H54 (cell line): ENCODE measurements at regions not wholly inside any gene's neighbourhood (a gene's known extent, or its start where the extent isn't known, plus 50 kb on each side); places are given as distances from the start of the nearest gene placed in this dataset.

ENCODE experiments used
- DNase-seq: peaks from one replicate; pipeline ENCODE4 v3.0.0; 2011; ENCODE audit warnings: low spot score, mixed read lengths; ENCODE audit not compliant: insufficient read length
- FAIRE-seq: peaks from 3 replicates; lab custom pipeline; 2011; peaks lifted over from hg19 to GRCh38; lab: Jason Lieb, UNC
- POLR2A ChIP-seq: IDR thresholded peaks from 2 replicates; pipeline ENCODE4 v1.6.1; 2011; ENCODE audit warnings: low read depth, mild to moderate bottlenecking, low read length

DNA sequence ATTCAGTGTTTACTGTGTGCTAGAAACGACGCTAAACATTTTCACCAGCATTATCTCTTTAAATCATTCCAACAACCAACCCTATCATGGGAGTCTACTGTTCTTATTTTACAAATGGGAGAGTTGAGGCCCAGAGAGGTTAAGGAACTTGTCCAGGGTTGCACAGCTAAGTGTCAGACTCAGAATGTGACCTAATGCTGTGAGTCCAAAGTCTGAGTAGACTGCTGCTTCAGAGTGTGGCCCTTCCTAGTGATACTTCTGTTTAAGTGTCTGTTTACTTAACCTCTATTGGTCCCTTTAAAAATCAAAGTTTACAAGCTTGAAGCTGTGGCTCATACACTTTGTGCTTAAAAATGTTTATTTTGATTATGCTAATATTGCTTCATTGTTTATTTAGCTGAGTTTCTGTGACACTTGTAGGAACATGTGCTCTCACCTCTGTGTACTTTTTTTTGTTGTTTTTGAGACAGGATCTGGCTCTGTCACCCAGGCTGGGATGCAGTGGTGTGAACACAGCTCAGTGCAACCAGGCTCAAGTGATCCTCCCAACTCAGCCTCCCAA lies 84.4 kb upstream of the SYPL1 start:
- no peak for FAIRE-seq
- no peak for DNase-seq
- TF ChIP-seq POLR2A: no peak

DNA sequence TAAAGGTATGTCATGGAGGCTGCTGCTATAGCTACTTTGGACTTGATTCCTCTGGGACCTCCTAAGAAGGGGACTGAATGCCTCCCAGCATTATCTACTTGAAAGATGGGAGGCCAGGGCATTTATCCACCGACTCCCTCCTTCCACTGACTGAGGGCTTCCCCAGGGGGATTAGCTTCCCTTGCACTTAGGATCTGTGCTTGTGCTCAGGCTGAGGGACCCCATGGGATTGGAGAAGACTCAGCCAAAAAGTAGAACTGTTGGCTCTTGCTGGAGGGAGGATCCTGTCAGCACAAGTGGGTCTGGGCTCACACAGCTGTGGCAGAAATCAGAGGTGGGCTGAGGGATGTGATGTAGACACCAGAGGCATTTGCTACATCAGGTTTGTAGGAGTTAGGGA lies 81.5 kb upstream of the SYPL1 start:
- DNase-seq: no peak
- no peak for FAIRE-seq
- TF ChIP-seq POLR2A: no peak

DNA sequence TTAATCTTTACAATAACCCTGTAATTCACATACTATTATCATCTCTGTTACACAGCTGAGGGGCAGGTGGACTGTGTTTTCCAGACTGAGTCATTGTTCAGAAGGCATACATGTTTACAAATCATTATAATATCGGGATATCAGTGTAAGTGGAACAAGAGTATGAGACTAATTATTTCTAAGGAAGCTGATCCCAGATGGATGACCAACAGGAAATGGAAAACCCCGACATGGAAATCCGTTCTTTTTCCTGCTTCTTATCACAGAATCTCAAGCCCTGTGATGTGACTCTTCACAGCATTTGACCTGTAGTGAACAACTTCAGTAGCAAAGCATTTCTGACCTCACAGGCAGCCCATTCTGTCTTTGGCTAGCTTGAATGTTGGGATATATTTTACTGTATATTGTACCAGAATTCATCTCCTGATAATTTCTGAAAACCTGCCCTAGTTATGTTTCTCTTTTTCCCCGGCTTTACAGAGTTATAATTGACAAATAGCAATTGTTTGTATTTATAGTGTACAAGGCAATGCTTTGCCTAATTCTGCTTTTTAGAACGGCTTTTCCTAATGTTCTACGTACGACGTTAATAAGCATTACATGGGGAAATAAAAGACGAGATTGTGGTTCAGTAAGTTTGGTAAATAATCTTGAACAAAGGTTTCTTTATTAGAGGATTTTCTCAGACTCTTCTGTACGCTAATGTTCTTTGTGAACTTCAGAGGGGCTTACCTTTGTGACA lies 78.6 kb upstream of the SYPL1 start:
- TF ChIP-seq POLR2A: no peak
- DNase-seq: no peak
- FAIRE-seq: no peak

DNA sequence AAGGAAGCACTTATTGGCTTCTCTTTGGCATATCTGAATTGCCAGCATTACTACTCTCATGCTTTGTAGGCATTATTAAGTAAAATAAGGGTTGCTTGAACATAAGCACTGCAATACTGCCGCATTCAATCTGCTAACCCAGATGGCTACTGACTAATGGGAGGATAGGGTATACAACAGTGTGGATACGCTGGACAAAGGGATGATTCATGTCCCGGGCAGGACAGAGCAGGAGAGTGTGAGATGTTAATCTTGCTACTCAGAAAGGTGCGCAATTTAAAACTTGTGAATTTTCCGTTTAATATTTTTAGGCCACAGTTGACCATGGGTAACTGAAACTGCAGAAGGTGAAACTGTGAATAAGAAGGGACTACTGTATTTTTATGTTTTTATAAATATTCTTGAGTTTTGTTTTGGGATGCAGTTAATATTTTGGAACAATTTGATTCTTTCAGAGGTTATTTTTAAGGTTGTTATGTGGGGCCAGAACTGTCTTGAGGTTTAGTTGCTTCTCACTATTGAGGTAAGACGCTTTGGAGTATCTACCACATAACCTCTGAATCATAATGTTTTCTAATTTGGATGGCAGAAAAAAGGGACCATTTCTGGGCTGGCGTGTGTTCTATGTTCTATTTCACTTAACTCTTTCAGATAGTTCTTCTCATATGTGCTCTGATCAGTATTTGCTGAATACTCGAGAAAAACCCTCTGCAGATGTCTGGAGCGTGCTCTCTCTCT lies 75.7 kb upstream of the SYPL1 start:
- no peak for FAIRE-seq
- no peak for TF ChIP-seq POLR2A
- DNase-seq: no peak

DNA sequence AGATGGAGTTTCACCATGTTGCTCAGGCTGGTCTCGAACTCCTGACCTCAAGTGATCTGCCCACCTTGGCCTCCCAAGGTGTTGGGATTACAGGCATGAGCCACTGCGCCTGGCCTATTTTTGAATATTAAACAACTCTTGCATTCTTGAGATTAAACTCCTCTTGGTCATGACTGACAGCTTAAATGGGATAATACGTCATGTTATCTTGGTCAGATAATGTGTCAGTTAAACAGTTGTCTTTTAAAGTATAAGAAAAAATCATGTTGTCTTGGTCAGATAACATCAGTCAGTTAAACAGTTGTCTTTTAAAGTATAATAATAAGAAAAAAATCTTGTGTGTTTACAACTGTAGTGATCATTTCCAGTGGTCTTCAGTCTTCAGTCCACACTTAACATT lies 73.6 kb upstream of the SYPL1 start:
- no peak for TF ChIP-seq POLR2A
- no peak for FAIRE-seq
- no peak for DNase-seq

DNA sequence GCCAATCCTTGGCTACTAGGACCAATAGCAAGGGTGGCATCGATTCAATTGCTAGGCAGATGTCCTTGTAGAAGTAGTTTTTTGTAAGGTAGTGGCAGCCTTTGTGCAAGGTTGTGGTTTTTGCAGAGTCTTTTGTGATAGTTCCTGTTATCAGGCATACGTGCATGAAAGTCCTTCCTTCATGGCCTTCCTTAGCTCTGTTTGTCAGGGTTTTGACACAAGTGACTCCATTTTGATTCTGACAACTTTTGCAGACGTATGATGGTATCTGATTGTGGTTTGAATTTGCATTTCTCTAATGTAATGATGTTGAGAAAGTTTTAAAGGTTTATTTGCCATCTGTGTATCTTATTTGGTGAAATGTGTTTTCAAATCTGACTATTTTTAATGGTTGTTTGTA lies 71.8 kb upstream of the SYPL1 start:
- DNase-seq (no peak), FAIRE-seq (no peak)
- TF ChIP-seq POLR2A: no peak

DNA sequence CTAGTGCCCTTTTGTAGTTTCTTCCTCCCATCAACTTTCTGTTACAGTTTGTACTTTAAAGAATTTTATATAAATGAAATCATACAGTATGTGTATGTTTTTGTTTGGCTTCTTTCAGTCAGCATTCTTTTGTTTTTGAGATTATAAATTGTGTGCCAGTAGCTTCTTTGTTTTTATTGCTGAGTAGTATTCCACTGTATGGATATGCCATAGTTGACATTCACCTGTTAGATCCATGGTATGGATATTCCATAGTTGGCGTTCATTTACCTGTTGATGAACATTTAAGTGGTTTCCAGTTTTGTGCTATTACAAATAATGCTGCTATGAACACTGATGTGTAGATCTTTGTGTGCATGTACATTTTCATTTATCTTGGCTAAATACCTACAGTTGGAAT lies 70.8 kb upstream of the SYPL1 start:
- TF ChIP-seq POLR2A: no peak
- no peak for DNase-seq
- FAIRE-seq: no peak

DNA sequence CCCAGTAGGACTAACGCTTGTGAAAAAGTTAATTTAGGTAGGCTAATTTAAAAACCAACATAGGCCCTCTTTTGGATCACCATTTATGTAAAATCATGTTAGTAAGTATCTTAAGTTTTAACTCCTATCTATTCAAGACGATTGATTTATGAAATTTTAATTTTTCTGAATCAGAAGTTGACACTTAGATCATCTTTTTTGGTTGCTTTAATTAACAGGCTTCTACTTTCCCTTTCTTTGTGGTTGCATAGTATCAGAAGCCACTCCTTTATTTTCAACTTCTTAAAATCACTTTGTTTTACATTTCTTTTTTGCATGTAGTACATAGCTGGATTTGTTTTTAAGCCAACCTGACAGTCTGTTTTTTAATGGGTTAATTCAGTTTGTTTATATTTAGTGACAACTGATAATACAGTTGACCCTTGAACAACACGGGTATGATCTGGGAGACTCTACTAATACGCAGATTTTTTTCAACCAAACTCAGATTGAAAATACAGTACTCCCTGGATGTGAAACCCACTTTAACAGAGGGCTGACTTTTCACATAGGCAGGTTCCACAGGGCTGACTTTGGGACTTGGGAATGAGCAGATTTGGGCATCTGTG lies 69.7 kb upstream of the SYPL1 start:
- FAIRE-seq (no peak), DNase-seq (no peak)
- no peak for TF ChIP-seq POLR2A

DNA sequence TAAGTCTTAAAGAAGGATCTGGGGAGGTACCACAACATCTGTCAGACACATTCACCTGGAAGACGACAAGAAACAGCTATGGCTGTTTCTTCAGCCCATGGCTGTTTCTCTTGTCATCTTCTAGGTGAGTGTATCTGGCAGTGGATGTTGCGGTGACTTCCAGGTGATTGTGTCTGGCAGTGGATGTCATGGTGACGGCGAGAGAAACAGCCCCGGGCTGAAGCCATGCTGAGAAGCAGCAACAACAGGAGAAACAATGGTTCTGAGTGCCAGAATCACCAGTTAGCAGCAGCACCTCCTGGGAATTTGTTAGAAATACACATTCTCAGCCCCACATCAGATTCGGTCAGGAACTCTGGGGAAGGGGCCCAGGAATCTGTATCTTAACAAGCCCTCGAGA lies 68.6 kb upstream of the SYPL1 start:
- no peak for TF ChIP-seq POLR2A
- DNase-seq: no peak
- FAIRE-seq: no peak

DNA sequence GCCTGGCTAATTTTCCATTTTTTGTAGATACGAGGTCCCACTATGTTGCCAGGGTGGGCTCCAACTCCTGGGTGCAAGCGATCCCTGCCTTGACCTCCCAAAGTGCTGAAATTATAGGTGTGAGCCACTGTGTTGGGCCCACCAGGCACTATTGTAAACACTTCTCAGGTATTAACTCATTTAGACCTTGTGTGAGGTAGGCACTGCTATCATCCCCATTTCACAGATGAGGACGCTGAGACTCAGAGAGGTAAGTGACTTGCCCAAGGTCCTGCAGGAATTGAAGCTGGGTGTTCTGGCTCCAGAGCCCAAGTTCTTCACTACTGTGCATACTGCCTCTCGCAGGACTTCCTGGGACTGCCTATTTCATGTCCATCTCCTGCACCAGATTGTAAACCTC lies 67.1 kb upstream of the SYPL1 start:
- no peak for TF ChIP-seq POLR2A
- FAIRE-seq: no peak
- no peak for DNase-seq

DNA sequence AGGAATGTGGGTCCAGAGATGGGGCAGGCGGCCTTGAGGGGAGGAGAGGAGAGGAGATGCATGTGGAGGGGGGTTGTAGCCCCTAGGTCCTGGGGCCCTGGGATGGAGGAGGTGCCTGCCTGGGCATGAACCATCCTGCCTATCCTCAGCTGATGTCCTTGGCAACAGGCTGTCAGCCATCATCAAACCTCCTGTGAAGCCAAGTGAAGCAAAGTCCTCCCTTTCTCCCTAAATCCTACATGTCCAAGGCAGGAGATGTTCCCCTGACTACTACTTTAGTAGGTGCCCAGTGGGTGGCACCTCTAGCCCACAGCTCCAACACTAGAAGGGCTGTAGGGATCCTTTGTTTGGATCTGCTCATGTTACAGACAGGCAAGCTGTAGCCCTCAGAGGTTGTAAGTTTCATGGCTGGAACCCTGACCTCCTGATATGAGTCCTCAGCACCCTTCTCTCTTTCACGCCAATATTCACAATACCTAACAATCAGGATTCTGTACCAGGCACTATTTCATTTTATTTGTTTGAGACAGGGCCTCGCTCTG lies 66.6 kb upstream of the SYPL1 start:
- TF ChIP-seq POLR2A: no peak
- DNase-seq (peak; percentile 15), FAIRE-seq (no peak)

DNA sequence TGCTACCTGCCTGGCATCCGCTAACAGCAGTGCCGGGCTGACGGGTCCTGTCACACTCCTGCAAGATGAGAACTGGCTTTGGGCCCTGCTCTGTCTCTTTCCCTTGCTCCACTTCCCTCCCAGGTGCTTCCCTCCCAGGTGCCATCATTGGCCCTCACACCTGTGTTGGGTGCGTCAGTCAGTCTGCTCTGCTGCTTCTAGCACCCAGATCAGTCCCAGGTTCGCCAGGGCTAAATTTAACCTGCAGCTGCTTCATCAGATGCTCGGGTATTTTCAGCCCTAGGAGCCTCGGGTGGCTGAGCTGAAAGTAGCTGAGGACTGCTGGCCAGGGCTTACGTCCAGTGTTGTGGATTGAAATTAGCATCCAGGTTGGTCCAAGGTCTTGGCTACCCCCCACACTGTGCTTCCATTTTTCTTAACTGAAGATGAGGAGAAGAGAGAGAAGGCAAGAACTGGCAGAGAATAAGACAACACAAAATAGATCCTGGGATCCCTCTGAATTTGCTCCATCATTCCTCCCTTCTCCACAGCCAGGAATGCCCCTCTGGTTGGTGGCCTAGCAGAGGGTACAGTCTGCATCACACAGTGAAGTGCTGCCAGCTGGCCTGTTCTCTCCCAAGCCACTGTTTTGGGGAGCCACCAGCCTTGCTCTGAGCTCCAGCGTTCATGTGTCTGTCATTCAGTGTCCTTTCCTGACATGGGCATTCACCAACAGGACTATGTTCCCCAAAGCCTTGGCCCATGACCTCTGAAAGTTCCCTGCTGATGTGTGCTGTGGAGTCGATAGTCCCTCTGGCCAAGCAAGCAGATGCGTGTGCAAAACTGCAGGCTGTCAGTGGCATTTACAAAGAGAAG lies 65.9 kb upstream of the SYPL1 start:
- no peak for FAIRE-seq
- no peak for DNase-seq

DNA sequence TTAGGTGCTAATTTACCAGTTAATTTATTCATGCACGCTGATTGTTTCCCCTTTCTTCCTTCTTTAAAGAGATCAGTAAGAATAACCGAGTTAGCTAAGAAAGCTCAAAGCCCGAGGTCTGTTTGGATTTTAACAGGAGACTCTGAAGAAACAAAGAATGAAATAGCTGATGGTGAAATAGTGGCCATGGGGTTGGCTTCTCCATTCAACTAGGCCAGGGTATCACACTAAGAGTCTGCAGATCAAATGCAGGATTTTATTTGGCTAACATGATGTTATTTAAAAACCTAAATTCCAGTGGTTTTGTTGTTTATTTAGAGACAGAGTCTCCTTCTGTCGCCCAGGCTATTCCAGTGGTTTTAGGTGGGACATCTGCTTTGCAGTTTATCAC lies 65.2 kb upstream of the SYPL1 start:
- no peak for DNase-seq
- no peak for TF ChIP-seq POLR2A
- no peak for FAIRE-seq

More for the DNA sequence above, 65.9 kb upstream of the SYPL1 start:
- no peak for TF ChIP-seq POLR2A
